ENCODE measurements at regions not wholly inside any gene's neighbourhood (a gene's known extent, or its start where the extent isn't known, plus 50 kb on each side); places are given as distances from the start of the nearest gene placed in this dataset.

GRCh38 chr5:142204219-142204618 lies 95.6 kb downstream of the NDFIP1 start:
- TF ChIP-seq TAF1 (IDR thresholded peaks at IDR 0.05; ENCODE audit: borderline replicate concordance, insufficient read depth, low read length) (no peak), SIN3A (IDR thresholded peaks at IDR 0.05; ENCODE audit: borderline replicate concordance, insufficient read depth, low read length) (no peak), REST (IDR thresholded peaks at IDR 0.05; ENCODE audit: insufficient read depth in 1 of 2, low read depth in 2 of 2, low read length in 2 of 2) (no peak), FOXP2 (optimal IDR thresholded peaks at IDR 0.05; ENCODE audit: borderline replicate concordance, extremely low read depth, extremely low read length, insufficient read depth) (no peak), POLR2AphosphoS5 (IDR thresholded peaks at IDR 0.05; ENCODE audit: low read depth, low read length) (no peak)
